A673 (cell line): ENCODE measurements at regions not wholly inside any gene's neighbourhood (a gene's known extent, or its start where the extent isn't known, plus 50 kb on each side); places are given as distances from the start of the nearest gene placed in this dataset.
"Not testable (repeated sequence)": the region's sequence is repeated elsewhere in the genome, so short reads cannot be mapped to it uniquely, and the experiment has no call there.

ENCODE experiments used
- BruUV-seq: library from RNA; stranded (reverse); fragments of 400-500 nt; replicated peaks from 2 replicates; lab custom pipeline; 2021; lab: Mats Ljungman, UMichigan
- CTCF ChIA-PET: fragments of 300-600 bp; sonication (Branson Sonifier 250); formaldehyde crosslinking; loops from one replicate; lab custom pipeline; 2022; ENCODE audit warnings: antibody characterized with exemption; lab: Charles Lee
- POLR2A ChIA-PET: fragments of 300-600 bp; sonication (Branson Sonifier 250); formaldehyde crosslinking; loops from one replicate; lab custom pipeline; 2022; ENCODE audit warnings: antibody characterized with exemption; ENCODE audit not compliant: low non-redundant PET; lab: Charles Lee
- DNase-seq: peaks from one replicate; pipeline ENCODE4 v3.0.0-alpha.2; 2015; ENCODE audit warnings: low spot score
- H3K27ac ChIP-seq: fragments of 200-600 bp; sonication (generic); 2 replicates; pipeline ENCODE4 v1.5.1; 2016; ENCODE audit warnings: mixed run types, low read depth, mild to moderate bottlenecking, mixed read lengths, antibody characterized with exemption, low read length; ENCODE audit not compliant: poor library complexity, severe bottlenecking
- H3K27me3 ChIP-seq: fragments of 200-600 bp; sonication (generic); replicated peaks from 2 replicates; pipeline ENCODE4 v1.6.1; 2017; ENCODE audit warnings: mixed run types, low read depth, mild to moderate bottlenecking, mixed read lengths, antibody characterized with exemption, low read length; ENCODE audit not compliant: insufficient read depth, poor library complexity
- H3K36me3 ChIP-seq: fragments of 200-600 bp; sonication (generic); 2 replicates; pipeline ENCODE4 v1.6.1; 2016; ENCODE audit warnings: mixed run types, mild to moderate bottlenecking, mixed read lengths, antibody characterized with exemption, low read length; ENCODE audit not compliant: insufficient read depth, poor library complexity, severe bottlenecking
- H3K4me1 ChIP-seq: fragments of 200-600 bp; sonication (generic); 2 replicates; pipeline ENCODE4 v1.6.1; 2017; ENCODE audit warnings: mixed run types, mild to moderate bottlenecking, mixed read lengths, antibody characterized with exemption, low read length; ENCODE audit not compliant: insufficient read depth, poor library complexity, severe bottlenecking
- H3K4me3 ChIP-seq: fragments of 200-600 bp; sonication (generic); 2 replicates; pipeline ENCODE4 v1.5.1; 2016; ENCODE audit warnings: low read depth, mixed run types, mild to moderate bottlenecking, mixed read lengths, low read length; ENCODE audit not compliant: poor library complexity, severe bottlenecking
- H3K9me3 ChIP-seq: fragments of 200-600 bp; sonication (generic); 2 replicates; pipeline ENCODE4 v1.6.1; 2016; ENCODE audit warnings: mixed run types, low read depth, mild to moderate bottlenecking, mixed read lengths, antibody characterized with exemption, low read length; ENCODE audit not compliant: poor library complexity, severe bottlenecking
- intact Hi-C: fragments of 100-400 bp; cut with micrococcal nuclease; formaldehyde crosslinking; loops from one replicate; pipeline ENCODE4 v1.10.0; 2022; ENCODE audit not compliant: unreplicated experiment
- TF ChIP-seq, protein P1 (sequence below): fragments of 300-800, 200-600 bp; sonication (generic); conservative IDR thresholded peaks from 2 replicates; pipeline ENCODE4 v1.5.1; 2017; ENCODE audit warnings: low read depth, mild to moderate bottlenecking, antibody characterized with exemption, low read length, moderate library complexity, mixed read lengths

DNA sequence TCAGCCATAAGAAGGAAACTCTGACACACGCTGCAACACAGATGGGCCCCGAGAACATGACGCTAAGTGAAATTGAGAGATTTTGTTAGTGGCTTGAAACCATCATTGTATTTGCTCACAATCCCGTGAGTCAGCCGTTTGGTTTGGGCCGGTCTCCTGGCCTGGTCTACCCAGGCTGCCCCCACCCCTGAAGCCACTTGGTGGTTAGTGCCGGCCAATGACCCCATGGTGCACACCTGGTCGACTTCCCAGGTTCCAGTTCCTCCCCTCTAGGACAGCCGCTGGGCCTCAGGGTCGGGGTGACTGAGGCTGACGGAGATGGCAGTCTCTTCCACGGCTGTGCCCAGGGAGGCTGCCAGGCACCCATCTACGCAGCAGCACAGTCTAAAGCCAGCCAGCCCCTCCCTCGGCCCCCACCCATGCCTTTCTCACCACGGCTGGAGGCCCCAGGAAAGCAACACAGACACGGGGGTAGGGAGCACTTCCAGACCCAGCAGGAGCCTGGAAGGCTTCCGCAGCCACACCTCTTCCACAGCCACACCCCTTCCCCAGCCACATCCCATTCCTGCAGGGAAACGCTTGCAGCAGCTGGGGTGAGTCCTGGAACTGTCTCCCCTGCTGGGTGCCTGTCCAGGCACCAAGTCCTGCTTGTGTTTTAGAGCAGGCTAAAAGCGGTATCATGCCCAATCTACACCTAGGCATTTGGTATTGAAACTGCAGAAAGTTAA, 5413.2 kb upstream of the TPTE start:
- peak; percentile 21 for DNase-seq
- H3K36me3 ChIP-seq, H3K9me3 ChIP-seq, H3K4me3 ChIP-seq, CTCF ChIA-PET, H3K27me3 ChIP-seq, H3K4me1 ChIP-seq, POLR2A ChIA-PET, intact Hi-C loops, H3K27ac ChIP-seq, BruUV-seq: not testable (repeated sequence)

DNA sequence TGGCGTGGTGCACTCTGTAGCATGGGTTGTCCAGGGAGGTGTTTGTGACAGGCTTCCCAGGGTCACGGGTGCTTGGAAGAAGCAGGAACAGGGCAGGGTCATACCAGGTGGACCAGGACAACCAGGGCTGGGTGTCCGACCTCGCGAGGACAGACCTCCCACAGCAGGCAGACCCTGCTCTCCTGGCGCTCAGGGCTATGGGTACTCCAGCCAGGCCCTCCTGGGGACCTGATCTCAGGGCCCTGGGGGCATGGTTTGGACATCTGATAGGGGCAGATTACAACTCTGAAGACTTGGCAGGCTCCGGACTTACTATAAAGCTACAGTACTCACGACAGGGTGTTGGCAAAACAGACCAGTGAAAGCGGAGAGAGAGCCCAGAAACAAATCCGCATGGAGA, 5410.2 kb upstream of the TPTE start:
- POLR2A ChIA-PET, H3K4me1 ChIP-seq, H3K9me3 ChIP-seq, H3K4me3 ChIP-seq, DNase-seq, H3K36me3 ChIP-seq, intact Hi-C loops, CTCF ChIA-PET, H3K27ac ChIP-seq, H3K27me3 ChIP-seq, BruUV-seq: not testable (repeated sequence)

DNA sequence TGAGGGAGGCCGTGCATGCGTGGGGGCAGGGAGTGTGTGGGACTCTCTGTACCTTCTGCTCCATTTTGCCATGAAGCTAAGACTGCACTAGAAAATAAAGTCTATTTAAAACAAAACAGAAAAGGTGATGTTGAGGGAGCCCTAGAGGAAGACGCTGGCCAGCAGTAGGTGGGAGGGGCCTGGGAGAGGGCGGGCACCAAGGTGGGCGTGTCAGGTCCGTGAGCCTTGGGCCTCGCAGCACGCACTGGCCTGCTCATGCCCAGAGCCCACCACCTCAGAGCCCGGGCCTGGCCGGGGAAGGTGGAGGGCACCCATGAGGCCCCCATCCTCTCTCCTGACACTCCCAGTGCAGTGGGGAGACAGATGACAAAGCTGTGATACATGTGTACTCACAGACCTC, 5408.3 kb upstream of the TPTE start:
- CTCF ChIA-PET, BruUV-seq, H3K4me1 ChIP-seq, DNase-seq, H3K36me3 ChIP-seq, H3K4me3 ChIP-seq, intact Hi-C loops, H3K9me3 ChIP-seq, POLR2A ChIA-PET, H3K27ac ChIP-seq, H3K27me3 ChIP-seq: not testable (repeated sequence)

DNA sequence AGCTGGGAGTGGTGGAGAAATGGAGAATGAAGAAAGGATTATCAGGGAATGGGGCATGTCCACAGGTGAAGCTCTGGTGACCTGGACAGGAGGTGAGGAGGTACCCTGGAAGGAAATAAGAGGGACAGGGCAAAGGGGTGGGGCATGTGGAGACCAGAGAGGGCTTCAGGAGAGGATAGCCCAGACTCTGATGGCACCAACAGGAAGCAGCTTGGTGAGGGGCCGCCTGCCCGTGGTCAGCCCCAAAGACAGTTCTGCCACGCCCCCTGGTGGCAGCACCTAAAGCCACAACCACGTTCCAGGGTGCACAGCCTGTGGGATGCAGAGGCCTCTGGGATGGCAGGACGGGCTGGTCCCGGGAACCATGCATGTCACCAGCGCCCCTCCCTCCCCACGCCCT, 5406.9 kb upstream of the TPTE start:
- H3K4me1 ChIP-seq, H3K27ac ChIP-seq, CTCF ChIA-PET, BruUV-seq, intact Hi-C loops, POLR2A ChIA-PET, H3K27me3 ChIP-seq, H3K36me3 ChIP-seq, H3K9me3 ChIP-seq, DNase-seq, H3K4me3 ChIP-seq: not testable (repeated sequence)
- TF ChIP-seq, protein P1, sequence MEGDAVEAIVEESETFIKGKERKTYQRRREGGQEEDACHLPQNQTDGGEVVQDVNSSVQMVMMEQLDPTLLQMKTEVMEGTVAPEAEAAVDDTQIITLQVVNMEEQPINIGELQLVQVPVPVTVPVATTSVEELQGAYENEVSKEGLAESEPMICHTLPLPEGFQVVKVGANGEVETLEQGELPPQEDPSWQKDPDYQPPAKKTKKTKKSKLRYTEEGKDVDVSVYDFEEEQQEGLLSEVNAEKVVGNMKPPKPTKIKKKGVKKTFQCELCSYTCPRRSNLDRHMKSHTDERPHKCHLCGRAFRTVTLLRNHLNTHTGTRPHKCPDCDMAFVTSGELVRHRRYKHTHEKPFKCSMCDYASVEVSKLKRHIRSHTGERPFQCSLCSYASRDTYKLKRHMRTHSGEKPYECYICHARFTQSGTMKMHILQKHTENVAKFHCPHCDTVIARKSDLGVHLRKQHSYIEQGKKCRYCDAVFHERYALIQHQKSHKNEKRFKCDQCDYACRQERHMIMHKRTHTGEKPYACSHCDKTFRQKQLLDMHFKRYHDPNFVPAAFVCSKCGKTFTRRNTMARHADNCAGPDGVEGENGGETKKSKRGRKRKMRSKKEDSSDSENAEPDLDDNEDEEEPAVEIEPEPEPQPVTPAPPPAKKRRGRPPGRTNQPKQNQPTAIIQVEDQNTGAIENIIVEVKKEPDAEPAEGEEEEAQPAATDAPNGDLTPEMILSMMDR, result 0 out of 2 replicates have a peak, but pooled peaks have one; percentile 12

DNA sequence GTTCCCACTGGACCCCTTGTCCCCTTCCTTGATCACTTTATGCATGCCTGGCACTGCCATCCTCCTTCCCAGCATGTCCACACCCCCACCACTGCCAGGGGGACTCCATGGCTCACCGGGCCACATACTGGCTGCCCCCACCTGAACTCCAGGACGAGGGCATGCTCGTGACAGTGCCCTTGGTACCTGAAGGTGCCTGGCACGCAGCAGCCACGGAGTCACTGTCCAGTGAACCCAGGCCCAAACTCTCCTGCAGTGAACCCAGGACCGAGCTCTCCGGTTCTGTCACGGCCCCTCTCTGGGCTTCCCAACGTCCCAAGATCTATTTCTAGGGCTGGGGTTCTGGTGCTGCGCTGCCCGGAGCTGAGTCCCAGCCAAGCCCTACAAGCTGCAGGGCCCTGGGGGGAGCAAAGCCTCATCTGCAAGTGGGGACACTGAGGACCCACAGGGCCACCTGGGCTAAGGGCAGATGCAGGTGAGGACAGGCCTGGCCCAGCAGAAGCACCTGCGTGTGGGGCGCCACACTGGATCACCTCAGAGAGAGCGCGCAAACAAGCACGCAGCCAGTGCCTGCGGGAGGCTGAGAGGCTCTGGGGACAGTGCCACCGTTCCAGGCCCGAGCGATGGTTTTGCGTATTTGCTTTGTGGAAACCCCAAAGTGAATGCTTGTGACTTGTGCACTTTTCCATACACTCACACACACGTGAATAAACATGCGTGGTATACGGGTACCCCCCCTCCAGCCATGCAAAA, 5406.3 kb upstream of the TPTE start:
- DNase-seq, POLR2A ChIA-PET, intact Hi-C loops, H3K9me3 ChIP-seq, BruUV-seq, H3K4me1 ChIP-seq, H3K27me3 ChIP-seq, CTCF ChIA-PET, H3K4me3 ChIP-seq, H3K36me3 ChIP-seq, H3K27ac ChIP-seq: not testable (repeated sequence)

DNA sequence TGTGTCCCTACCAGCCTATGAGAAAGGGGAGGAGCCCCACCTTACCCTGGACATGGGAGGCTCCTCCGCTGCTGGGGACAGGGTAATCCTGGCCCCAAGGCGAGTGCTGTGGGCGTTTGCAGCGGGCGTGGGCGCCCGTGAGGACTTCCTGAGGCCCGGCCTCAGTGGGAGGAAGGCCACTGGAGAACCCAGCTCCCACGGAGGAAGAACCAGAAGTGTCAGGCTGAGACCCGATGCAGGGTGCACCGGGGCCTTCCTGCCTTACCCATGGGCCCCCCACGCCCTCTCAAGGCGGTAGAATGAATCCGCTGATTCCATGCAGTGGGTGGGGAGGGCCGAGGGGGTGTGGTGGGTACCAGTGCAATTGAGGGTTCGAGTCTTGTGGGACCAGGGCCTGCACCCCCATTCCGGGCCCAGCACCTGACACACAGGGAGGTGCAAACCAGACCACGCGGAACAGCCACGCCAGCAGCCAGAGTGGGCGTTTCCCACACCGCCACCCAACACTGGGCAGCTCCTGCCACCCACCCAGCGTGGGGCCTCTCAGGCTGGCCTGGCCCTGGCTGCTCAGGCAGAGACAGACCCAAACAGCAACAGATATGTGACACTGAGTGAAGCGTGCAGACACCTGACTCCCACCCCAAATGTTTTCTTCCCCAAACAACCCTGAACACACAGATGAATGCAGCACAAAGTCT, 5405.6 kb upstream of the TPTE start:
- BruUV-seq, H3K9me3 ChIP-seq, POLR2A ChIA-PET, intact Hi-C loops, DNase-seq, H3K27me3 ChIP-seq, H3K4me1 ChIP-seq, H3K36me3 ChIP-seq, CTCF ChIA-PET, H3K4me3 ChIP-seq, H3K27ac ChIP-seq: not testable (repeated sequence)
